ENCODE measurements at regions not wholly inside any gene's neighbourhood (a gene's known extent, or its start where the extent isn't known, plus 50 kb on each side); places are given as distances from the start of the nearest gene placed in this dataset.

- DNase-seq (ENCODE audit: low read depth): no peak
Measured at GRCh38 chr14:73782623-73783022, 68.4 kb upstream of the PNMA1 start.

GRCh38 chr14:73780896-73781295 is 66.7 kb upstream of the PNMA1 start:
- DNase-seq (ENCODE audit: low read depth): no peak

- no peak for DNase-seq (ENCODE audit: low read depth)
Measured at GRCh38 chr14:73780391-73780790, 66.2 kb upstream of the PNMA1 start.

- DNase-seq (ENCODE audit: low read depth): no peak
Measured at GRCh38 chr14:73778736-73779135, 64.6 kb upstream of the PNMA1 start.

GRCh38 chr14:73777420-73777819 is 63.2 kb upstream of the PNMA1 start:
- DNase-seq (ENCODE audit: low read depth): no peak

- peak; percentile 92 for DNase-seq (ENCODE audit: low read depth)
Measured at GRCh38 chr14:73776194-73776537, 62.0 kb upstream of the PNMA1 start.

GRCh38 chr14:73775339-73776193 is 61.4 kb upstream of the PNMA1 start:
- DNase-seq (ENCODE audit: low read depth): no peak

GRCh38 chr14:73774671-73775070 is 60.5 kb upstream of the PNMA1 start:
- no peak for DNase-seq (ENCODE audit: low read depth)

- no peak for DNase-seq (ENCODE audit: low read depth)
Measured at GRCh38 chr14:73774241-73774570, 60.0 kb upstream of the PNMA1 start.

- DNase-seq (ENCODE audit: low read depth): no peak
Measured at GRCh38 chr14:73773441-73774240, 59.5 kb upstream of the PNMA1 start.

GRCh38 chr14:73771848-73772638 is 57.9 kb upstream of the PNMA1 start:
- DNase-seq (ENCODE audit: low read depth): peak; percentile 24

GRCh38 chr14:73770977-73771847 is 57.0 kb upstream of the PNMA1 start:
- DNase-seq (ENCODE audit: low read depth): no peak

GRCh38 chr14:73768107-73768506 is 53.9 kb upstream of the PNMA1 start:
- no peak for DNase-seq (ENCODE audit: low read depth)

GRCh38 chr14:73764406-73765280 is 50.5 kb upstream of the PNMA1 start:
- peak; percentile 40 for DNase-seq (ENCODE audit: low read depth)
